Stomach (tissue), 4 donors: ENCODE measurements at regions not wholly inside any gene's neighbourhood (a gene's known extent, or its start where the extent isn't known, plus 50 kb on each side); places are given as distances from the start of the nearest gene placed in this dataset.
"Not testable (repeated sequence)": the region's sequence is repeated elsewhere in the genome, so short reads cannot be mapped to it uniquely, and the experiment has no call there.

ENCODE experiments used
- CTCF ChIP-seq, 7 experiments: fragments of 450-650 bp in 4 of 7; fragments of 200-600 bp in 3 of 7; sonication (generic) in 3 of 7; IDR thresholded peaks; one replicate each; pipeline ENCODE4 v1.5.1; 2016 to 2019; ENCODE audit warnings: antibody characterized with exemption in 7 of 7, control low read depth in 2 of 7, mild to moderate bottlenecking in 1 of 7
- POLR2A ChIP-seq, 4 donors: fragments of 450-650 bp; IDR thresholded peaks; one replicate each; pipeline ENCODE4 v1.6.1; 2016; ENCODE audit warnings: antibody characterized with exemption in 4 of 4, control low read depth in 2 of 4, mild to moderate bottlenecking in 1 of 4, moderate library complexity in 1 of 4
- POLR2AphosphoS5 ChIP-seq, 3 donors: sonication (generic); formaldehyde crosslinking; IDR thresholded peaks; one replicate each; pipeline ENCODE4 v1.6.1; 2016; ENCODE audit warnings: antibody characterized with exemption in 3 of 3

- TF ChIP-seq CTCF, POLR2AphosphoS5, POLR2A (IDR thresholded peaks at IDR 0.05): not testable (repeated sequence)
Observed at GRCh38 chr4:188391349-188391748, 252.1 kb downstream of the TRIML1 start.
